Suprapubic skin (tissue), 3 donors: ENCODE measurements at regions not wholly inside any gene's neighbourhood (a gene's known extent, or its start where the extent isn't known, plus 50 kb on each side); places are given as distances from the start of the nearest gene placed in this dataset.

Experiments used
- EP300 ChIP-seq: sonication (generic); formaldehyde crosslinking; IDR thresholded peaks from one replicate; pipeline ENCODE4 v1.6.1; 2017; ENCODE audit warnings: antibody characterized with exemption
- POLR2A ChIP-seq, 2 donors: fragments of 450-650 bp; IDR thresholded peaks; one replicate each; pipeline ENCODE4 v1.6.1; 2017; ENCODE audit warnings: antibody characterized with exemption in 2 of 2, mild to moderate bottlenecking in 2 of 2, moderate library complexity in 2 of 2
- TF ChIP-seq, protein P1 (sequence below), 2 donors: fragments of 200-600 bp in 1 of 2; fragments of 450-650 bp in 1 of 2; sonication (generic) in 1 of 2; IDR thresholded peaks; one replicate each; pipeline ENCODE4 v1.5.1; 2016 to 2019; ENCODE audit warnings: antibody characterized with exemption in 2 of 2, mild to moderate bottlenecking in 1 of 2, moderate library complexity in 1 of 2

DNA sequence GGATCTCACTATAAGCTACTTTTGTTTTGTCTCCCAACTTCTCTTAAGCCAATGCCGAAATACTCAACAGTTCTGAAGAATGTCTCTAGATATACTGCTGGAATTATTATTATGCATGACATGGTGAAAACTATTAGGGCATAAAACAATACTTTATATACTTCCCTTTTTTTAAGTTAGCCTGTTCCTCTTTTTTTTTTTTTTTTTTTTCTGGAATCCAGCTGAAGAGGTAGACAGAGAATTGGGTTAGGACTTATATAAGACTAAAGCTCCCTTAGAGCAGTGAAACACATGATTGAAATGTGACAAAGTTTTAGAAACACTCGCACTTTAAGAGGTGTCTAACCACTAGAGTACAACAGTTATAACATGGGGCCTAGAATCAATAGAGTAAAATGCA lies 850.9 kb upstream of the PCDH9 start:
- TF ChIP-seq, protein P1, sequence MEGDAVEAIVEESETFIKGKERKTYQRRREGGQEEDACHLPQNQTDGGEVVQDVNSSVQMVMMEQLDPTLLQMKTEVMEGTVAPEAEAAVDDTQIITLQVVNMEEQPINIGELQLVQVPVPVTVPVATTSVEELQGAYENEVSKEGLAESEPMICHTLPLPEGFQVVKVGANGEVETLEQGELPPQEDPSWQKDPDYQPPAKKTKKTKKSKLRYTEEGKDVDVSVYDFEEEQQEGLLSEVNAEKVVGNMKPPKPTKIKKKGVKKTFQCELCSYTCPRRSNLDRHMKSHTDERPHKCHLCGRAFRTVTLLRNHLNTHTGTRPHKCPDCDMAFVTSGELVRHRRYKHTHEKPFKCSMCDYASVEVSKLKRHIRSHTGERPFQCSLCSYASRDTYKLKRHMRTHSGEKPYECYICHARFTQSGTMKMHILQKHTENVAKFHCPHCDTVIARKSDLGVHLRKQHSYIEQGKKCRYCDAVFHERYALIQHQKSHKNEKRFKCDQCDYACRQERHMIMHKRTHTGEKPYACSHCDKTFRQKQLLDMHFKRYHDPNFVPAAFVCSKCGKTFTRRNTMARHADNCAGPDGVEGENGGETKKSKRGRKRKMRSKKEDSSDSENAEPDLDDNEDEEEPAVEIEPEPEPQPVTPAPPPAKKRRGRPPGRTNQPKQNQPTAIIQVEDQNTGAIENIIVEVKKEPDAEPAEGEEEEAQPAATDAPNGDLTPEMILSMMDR (IDR thresholded peaks at IDR 0.05), result no peak
- no peak for TF ChIP-seq POLR2A (IDR thresholded peaks at IDR 0.05)
- TF ChIP-seq EP300, result no peak
